CD4-positive, alpha-beta T cell treated with Interleukin-10 for 1 hour (primary cell): ENCODE measurements at regions not wholly inside any gene's neighbourhood (a gene's known extent, or its start where the extent isn't known, plus 50 kb on each side); places are given as distances from the start of the nearest gene placed in this dataset.
"Not testable (repeated sequence)": the region's sequence is repeated elsewhere in the genome, so short reads cannot be mapped to it uniquely, and the experiment has no call there.

Experiments
- DNase-seq: peaks from one replicate; pipeline ENCODE4 v3.0.0-alpha.2; 2020

DNA sequence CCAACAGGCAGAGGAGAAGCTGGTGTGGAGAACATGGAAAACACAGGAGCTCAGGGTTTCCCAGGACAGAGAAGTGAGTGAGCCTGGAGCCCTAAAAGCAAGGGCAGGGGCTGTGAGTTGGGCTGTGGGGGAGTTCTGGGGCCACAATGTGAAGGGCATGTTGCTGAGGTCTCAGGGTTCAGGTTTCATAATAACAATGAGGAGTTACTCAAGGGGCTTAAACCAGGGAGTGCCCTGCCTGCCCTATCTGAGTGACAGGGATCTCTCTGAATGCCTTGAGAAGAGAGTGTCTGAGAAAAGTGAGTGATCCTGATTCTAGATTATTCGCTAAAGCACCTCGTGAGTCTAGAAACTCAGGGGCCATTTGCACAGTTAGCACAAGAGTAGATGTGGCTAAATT is 129.6 kb downstream of the VPREB1 start:
- DNase-seq, result no peak

GRCh38 chr22:22374579-22374978 is 130.0 kb downstream of the VPREB1 start:
- DNase-seq, result no peak

DNA sequence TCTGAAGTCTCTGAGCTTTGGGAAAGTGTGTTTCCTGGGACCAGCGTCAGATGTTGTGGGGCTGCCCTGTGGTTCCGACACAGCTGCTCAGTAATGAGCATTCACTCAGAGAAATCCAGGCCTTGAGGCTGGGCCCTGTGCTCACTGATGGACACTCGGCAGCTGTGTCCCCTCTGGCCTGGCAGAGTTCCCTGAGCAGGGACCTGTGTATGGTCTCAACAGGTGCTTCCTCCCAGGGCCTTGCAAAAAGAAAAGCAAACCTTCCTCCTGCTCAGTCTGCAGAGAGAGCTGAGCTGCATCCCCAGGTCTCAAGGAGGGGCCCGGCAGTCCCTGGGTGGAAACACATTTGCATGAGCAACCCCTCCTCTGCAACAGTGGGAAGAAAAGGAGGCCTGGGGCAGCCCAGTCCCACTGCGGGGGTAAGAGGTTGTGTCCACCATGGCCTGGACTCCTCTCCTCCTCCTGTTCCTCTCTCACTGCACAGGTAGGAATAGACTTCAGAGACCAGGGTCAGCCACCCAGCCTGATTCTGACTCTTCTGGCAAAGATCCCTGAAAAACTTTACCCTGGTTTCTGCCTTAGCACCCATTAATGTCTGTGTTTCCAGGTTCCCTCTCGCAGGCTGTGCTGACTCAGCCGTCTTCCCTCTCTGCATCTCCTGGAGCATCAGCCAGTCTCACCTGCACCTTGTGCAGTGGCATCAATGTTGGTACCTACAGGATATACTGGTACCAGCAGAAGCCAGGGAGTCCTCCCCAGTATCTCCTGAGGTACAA is 131.2 kb downstream of the VPREB1 start:
- DNase-seq, result no peak

DNA sequence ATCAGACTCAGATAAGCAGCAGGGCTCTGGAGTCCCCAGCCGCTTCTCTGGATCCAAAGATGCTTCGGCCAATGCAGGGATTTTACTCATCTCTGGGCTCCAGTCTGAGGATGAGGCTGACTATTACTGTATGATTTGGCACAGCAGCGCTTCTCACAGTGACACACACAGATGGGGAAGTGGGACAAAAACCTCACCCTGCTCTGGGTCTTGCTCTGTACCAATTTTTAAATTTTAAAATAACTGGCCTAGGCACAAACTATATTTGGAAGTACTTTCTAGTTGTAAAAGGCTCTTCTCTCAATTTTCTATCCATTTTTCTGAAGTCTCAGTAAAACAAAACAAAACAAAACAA is 131.7 kb downstream of the VPREB1 start:
- no peak for DNase-seq

GRCh38 chr22:22376884-22377283 is 131.7 kb downstream of the ZNF280B start:
- not testable (repeated sequence) for DNase-seq

DNA sequence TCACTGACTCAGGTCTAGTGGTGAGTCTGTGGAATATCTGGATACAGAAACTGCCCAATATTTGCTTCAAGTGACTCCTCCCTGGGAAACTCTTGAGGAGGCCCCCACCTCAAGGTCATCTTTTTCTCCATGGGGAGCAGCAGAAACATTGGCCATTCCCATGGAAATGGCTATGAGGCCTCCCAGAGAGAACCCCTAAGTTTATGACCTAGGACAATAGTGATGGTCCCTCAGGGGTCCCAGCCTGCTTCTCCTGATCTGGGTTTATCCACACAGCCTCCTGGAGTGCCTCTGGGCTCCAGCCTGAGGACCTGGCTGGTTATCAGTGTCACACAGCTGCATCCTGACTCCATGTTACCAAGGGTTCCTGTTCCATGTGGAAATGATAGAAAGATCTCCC is 131.2 kb downstream of the ZNF280B start:
- DNase-seq, result no peak

- DNase-seq, result no peak
These were observed 129.8 kb downstream of the ZNF280B start for GRCh38 chr22:22378446-22379415.

DNA sequence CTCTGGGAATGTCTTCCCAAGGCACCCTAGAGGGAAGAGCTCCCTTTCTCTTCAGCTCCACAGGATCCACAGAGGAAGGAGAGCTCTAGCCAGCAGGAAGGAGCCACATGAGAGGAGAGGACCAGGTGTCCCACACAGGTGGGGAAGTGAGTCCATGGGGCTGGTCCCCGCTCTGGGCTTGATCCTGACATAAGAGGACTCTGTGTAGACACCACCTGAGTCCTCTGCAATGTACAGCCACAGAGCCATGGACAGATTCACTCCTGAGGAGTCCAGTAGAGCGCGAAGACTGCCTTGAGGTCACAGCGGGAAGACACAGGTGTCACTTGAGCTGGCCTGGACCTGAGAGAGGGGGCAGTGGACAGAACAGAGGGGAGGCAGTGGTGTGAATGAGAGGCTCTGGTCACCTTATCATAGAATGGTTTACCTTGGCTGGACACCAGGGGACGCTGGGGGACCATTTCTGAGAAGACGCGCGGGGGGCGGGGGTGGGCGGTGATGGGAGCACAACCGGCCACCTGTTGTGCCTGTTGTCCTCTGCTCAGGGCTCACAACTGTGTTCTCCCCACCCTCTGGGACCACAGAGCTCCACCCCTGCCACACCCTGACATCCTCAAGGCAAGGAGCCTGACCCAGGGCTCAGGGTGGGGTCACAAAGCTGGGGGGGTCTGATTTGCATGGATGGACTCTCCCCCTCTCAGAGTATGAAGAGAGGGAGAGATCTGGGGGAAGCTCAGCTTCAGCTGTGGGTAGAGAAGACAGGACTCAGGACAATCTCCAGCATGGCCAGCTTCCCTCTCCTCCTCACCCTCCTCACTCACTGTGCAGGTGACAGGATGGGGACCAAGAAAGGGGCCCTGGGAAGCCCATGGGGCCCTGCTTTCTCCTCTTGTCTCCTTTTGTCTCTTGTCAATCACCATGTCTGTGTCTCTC is 128.2 kb downstream of the ZNF280B start:
- DNase-seq, result no peak

DNA sequence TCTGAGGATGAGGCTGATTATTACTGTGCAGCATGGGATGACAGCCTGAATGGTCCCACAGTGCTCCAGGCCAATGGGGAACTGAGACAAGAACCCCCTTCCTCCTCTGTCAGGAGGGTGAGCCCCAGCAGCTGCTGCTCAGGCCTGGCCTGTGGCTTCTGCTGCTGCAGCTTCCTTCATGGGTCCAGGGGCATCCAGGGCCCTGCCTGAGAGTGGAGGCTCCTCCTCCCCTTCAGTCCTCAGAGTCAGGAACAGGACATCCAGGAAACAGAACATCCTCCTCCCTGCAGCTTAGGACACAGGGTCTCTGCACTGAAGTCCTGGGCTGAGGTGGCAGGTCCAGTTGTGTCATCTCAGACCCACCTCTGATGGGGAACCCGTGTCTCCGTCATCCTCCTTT is 127.2 kb downstream of the ZNF280B start:
- not testable (repeated sequence) for DNase-seq

- no peak for DNase-seq
These were observed 124.3 kb downstream of the ZNF280B start for GRCh38 chr22:22384267-22384666.

DNA sequence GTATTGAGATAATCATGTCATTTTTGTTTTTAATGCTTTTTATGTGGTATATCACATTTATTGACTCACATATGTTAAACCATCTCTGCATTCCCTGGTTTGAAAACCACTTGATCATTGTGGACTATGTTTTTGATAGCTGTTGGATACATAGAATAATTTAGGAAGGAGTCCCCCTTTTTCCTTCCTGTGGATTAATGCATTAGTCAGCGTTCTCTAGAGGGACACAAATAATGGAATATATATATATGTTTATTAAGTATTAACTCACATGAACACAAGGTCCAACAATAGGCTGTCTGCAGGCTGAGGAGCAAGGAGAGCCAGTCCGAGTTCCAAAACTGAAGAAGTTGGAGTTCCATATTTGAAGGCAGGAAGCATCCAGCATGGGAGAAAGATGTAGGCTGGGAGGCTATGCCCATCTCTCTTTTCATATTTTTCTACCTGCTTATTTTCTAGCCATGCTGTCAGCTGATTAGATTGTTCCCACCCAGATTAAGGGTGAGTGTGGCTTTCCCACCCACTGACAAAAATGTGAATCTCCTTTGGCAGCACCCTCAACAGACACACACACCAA is 123.8 kb downstream of the ZNF280B start:
- no peak for DNase-seq

GRCh38 chr22:22386602-22387385 is 121.7 kb downstream of the ZNF280B start:
- no peak for DNase-seq

DNA sequence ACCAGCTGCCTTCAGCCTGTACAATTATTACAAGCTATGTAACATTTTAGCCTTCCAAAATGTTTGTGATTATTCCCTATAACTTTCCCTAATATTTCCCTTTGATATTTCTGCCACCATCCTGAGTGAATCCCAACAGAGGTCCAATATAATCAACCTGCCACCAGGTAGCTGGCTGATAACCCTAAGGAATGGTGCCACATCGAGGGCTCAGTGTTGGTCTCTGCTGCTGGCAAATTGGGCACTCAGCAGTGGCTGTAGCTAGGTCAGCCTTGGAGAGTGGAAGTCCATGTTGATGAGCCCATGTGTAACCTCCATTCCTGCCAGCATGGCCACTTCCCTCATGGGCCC is 121.2 kb downstream of the ZNF280B start:
- DNase-seq, result no peak

DNA sequence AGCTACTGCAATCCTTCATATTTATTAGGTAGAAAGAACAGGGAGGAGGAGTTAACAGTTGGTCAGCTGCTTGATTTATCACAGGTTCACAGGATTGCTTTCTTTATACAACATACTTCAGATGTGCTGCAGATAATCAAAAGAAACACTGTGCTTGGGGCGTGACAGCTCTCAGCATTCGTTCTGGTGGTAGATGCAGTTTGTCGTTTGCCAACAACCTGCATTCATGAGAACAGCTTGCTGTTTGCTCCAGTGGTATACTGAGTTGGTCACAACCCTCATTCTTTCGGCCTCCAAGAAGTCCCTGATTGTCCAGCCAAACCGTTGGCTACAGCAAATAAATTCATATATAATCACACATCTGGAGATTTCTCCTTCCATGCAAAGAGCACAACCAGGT is 120.5 kb downstream of the ZNF280B start:
- no peak for DNase-seq

DNA sequence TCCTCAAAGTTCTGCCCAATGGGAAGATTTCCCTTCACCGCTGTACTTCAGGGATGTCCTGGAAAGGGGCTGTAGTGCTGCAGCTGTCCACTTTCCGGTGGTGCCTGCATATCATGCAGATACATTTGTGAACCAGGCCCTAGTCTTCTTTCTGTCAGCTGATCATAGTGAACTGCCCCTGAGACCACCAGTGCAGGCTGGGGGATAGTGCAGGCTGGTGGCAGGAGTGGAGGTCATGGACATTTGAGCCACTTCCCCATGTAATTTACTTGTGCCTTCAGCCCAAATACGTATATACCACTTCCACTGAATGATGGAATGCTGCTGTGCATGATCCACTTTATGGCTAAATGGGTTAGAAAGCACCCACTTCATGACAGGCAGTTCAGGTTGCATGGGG is 120.0 kb downstream of the ZNF280B start:
- no peak for DNase-seq

DNA sequence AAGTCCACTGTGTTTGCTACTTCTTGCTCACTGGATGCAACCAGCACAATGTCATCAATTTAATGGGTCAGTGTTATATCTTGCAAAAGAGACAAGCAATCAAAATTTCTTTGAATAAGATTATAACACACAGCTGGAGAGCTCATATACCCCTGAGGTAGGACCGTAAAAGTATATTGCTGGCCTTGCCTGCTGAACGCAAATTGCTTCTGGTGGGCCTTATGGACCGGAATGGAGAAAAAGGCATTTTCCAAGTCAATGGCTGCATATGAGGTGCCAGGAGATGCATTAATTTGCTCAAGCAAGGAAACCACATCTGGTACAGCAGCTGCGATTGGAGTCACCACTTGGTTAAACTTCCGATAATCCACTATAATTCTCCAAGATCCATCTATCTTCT is 119.1 kb downstream of the ZNF280B start:
- DNase-seq, result no peak

DNA sequence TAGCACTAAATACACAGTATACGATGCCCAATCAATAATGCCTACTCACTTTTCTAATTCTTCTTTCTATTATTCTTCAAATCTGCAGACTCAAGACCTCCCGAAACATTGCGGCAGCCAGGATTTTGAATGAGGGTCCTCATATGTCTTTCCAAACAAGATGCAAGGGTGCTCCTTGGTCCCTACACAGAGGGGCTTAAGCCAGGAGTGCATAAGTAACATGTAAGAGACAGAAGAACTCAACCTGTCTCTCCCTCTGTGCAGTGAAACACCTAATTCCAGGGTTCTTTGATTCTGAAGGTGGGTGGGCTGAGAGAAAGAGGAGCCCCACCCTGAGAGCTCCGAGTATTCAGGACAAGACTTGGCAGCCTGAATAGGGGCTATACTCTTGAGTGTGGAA is 117.6 kb downstream of the ZNF280B start:
- no peak for DNase-seq

GRCh38 chr22:22391543-22391942 is 117.0 kb downstream of the ZNF280B start:
- no peak for DNase-seq

DNA sequence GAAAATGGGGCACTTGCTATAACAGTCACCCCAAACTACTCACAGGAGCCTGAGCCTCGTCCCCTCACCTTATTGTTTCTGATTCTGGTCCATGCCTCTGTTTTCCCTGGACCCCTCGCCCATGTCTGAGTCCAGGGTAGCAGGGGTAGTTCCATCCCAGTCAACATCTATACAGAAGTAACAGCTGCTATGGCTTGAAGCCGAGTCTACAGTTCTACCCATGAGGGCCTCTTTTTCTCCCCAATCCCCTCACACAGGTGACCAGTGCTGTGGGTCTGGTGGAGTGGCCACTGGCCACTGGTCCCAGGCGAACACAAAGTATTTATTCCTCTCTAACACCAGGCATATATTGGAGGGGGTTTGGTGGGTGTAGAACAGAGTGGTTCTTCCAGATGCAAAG is 116.4 kb downstream of the ZNF280B start:
- DNase-seq, result no peak

DNA sequence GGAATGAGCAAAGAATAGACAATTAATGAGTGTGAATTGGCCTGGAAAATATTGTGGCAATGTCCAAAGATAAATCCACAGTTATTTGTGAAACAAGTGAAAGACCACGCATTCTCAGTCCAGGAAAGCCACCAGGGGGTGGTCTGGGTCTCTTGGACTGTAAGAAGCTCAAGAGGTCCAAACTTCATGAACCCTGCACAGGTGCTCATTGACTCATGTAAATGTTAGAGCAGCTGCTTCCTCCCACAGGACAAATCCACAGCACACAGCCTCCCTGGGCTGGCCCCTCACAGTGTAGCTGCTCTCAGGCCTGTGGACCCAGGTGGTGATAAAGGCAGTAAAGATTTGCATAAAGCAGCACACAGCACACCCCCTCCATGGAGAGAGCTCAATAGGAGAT is 114.0 kb downstream of the ZNF280B start:
- DNase-seq, result no peak

DNA sequence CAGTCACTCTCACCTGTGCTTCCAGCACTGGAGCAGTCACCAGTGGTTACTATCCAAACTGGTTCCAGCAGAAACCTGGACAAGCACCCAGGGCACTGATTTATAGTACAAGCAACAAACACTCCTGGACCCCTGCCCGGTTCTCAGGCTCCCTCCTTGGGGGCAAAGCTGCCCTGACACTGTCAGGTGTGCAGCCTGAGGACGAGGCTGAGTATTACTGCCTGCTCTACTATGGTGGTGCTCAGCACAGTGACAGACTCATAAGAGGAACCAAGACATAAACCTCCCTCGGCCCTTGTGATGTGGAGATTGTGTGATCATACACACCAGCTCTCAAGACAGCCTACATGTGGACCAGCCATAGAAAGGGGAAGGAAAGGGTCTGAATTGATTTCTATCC is 113.3 kb downstream of the ZNF280B start:
- no peak for DNase-seq

DNA sequence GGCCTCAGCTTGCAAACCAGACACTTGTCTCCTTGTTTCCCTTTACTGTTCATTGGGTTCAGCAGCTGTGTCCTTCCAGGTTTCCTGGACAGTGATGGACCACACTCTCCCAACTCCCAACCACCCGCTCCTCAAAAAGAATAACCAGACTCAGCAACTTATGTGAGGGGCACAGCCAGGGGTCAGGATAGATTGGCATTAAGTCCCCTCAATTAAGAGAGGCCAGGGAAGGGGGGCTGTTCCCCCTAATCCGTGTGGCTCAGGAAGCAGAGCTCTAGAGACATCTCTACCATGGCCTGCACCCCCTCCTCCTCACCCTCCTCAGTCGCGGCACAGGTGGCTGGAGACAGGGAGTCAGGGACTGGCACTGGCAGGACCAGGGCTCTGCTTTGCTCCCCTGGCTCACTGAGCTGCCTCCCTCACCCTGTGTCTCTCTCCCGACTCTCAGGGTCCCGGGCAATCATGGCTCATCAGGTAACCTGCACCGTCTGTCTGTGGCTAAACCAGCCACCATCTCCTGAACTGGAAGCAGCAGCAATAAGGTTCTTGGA is 111.7 kb downstream of the ZNF280B start:
- DNase-seq, result no peak
